GM13976 (cell line): ENCODE measurements at regions not wholly inside any gene's neighbourhood (a gene's known extent, or its start where the extent isn't known, plus 50 kb on each side); places are given as distances from the start of the nearest gene placed in this dataset.

Source experiments
- DNase-seq: peaks from one replicate; pipeline ENCODE4 v3.0.0; 2012; ENCODE audit warnings: low spot score
- in situ Hi-C: fragments of 300-500 bp; cut with MboI; formaldehyde crosslinking; loops from one replicate; pipeline ENCODE4 v1.12.0; 2022; ENCODE audit warnings: low sequenced_read_pairs, mixed read lengths, inconsistent platforms; ENCODE audit not compliant: unreplicated experiment
- TF ChIP-seq, protein P1 (sequence below): IDR thresholded peaks from 2 replicates; pipeline ENCODE4 v1.5.1; 2012; ENCODE audit warnings: borderline replicate concordance, mild to moderate bottlenecking; ENCODE audit not compliant: insufficient read depth; ENCODE audit errors: extremely low read depth, missing control alignments, control extremely low read depth

DNA sequence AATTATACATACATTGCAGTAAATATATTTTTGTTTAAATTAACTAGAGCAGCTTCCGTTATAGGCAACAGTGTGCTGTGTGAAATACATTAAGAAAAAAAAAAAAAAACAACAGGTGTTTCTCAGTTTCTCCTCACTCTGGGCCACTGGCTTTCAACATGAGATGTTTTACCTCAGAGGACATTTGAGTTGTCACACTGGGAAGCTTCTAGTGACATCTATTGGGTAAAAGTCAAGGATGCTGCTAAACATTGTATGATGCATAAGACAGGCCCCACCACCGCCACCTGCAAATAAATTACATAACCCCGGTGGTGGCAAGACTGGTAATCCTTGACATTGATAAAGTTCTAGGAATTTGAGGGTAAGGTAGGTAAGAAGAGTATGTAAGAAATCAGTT lies 1512.2 kb downstream of the C4orf33 start:
- TF ChIP-seq, protein P1, sequence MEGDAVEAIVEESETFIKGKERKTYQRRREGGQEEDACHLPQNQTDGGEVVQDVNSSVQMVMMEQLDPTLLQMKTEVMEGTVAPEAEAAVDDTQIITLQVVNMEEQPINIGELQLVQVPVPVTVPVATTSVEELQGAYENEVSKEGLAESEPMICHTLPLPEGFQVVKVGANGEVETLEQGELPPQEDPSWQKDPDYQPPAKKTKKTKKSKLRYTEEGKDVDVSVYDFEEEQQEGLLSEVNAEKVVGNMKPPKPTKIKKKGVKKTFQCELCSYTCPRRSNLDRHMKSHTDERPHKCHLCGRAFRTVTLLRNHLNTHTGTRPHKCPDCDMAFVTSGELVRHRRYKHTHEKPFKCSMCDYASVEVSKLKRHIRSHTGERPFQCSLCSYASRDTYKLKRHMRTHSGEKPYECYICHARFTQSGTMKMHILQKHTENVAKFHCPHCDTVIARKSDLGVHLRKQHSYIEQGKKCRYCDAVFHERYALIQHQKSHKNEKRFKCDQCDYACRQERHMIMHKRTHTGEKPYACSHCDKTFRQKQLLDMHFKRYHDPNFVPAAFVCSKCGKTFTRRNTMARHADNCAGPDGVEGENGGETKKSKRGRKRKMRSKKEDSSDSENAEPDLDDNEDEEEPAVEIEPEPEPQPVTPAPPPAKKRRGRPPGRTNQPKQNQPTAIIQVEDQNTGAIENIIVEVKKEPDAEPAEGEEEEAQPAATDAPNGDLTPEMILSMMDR = no peak
- DNase-seq = no peak
- in situ Hi-C loops = no loop called here

DNA sequence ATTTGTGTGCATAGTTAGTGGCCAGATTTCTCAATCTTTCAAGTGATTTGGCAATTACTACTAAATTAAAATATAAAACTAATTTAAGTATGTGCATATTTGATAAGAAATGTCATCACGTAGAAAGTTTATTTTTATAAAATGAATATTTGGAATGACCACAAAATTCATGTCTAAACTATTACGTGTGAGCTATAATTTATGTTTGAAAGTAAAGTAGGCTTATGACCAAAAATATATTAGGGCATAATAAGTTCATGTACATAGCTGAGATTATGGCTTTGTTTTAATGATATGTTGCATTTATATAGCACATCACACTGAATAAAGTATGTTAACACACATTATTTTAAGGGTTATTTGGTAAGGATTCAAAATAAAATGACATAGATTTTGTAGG lies 1532.6 kb downstream of the C4orf33 start:
- in situ Hi-C loops = no loop called here
- TF ChIP-seq, protein P1 = no peak

DNA sequence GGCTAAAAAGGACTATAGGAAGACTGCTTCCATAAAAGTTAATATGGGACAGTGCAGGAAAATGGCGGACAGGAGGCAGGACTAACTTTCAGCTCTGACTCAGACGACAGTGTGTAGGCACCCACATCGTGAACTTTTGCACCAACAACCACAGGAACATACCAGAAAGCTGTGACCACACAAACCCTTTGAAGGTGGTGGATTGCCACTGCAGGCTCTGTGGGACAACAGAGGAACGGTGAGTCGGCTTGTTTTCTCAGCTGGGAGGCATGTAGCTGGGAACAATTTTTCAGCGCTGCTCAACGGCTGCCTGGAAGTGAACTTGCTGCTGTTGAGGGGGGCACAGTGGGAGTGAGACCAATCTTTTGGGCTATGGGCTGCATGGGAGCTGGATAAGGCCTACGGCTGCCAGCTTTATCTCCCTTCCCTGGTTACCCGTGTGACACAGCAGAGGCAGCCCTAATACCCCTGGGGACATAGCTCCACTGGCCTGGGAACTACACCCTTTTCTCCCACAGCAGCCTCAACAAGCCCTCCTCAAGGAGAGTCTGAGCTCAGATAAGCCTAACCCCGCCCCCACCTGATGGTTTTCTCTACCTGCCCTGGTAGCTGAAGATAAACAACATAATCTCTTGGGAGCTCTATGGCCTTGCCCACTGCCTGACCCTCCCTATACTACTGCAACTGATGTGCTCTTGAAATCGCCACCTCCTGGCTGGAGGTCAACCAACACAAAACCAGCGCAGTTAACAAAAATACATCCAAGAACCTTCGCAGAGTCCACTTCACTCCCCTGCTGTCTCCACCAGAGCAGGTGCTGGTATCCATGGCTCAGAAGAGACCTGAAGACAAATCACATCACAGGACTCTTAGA lies 1537.0 kb downstream of the C4orf33 start:
- TF ChIP-seq, protein P1 = no peak
- no peak for DNase-seq
- in situ Hi-C loops = no loop called here

More for the DNA sequence above, 1532.6 kb downstream of the C4orf33 start:
- DNase-seq = no peak

GRCh38 chr4:130636486-130636885 lies 1540.5 kb downstream of the C4orf33 start:
- no peak for DNase-seq
- in situ Hi-C loops = no loop called here
- TF ChIP-seq, protein P1 = no peak

- DNase-seq = no peak
- TF ChIP-seq, protein P1 = no peak
- in situ Hi-C loops = no loop called here
Observed at GRCh38 chr4:130640592-130640991, 1544.6 kb downstream of the C4orf33 start.

DNA sequence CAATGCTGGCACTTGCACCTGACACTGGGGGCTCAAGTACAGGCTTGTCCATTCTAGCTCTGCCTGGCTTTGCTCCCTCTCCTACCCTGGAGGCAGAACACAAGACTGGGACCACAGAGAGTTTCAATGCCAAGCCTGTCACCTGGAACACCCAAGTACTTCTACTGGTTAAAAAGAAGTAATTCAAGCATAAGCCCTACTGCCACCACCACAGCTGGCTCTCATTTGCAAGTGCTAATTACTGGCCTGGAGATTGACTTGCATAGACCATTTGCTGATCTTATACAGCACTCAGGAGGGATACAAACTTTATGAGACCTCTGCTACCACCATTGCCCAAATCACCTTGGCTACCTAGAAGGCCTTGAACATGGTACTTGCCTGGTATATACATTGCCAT lies 1550.9 kb downstream of the C4orf33 start:
- DNase-seq = no peak
- TF ChIP-seq, protein P1 = no peak
- in situ Hi-C loops = no loop called here
